Hepatocyte (in vitro differentiated cells): ENCODE measurements at regions not wholly inside any gene's neighbourhood (a gene's known extent, or its start where the extent isn't known, plus 50 kb on each side); places are given as distances from the start of the nearest gene placed in this dataset.

Experiments
- DNase-seq: peaks from one replicate; pipeline ENCODE4 v3.0.0-alpha.2; 2016; ENCODE audit warnings: low spot score
- H2AFZ ChIP-seq: fragments of 200-600 bp; sonication (generic); 2 replicates; pipeline ENCODE4 v1.6.0; 2016; ENCODE audit warnings: antibody characterized with exemption, mild to moderate bottlenecking
- H3K27ac ChIP-seq: fragments of 200-600 bp; sonication (generic); 2 replicates; pipeline ENCODE4 v1.5.1; 2016; ENCODE audit warnings: mild to moderate bottlenecking
- H3K27me3 ChIP-seq: fragments of 200-600 bp; sonication (generic); 2 replicates; pipeline ENCODE4 v1.6.1; 2016
- H3K36me3 ChIP-seq: fragments of 200-600 bp; sonication (generic); replicated peaks from 2 replicates; pipeline ENCODE4 v1.5.1; 2016; ENCODE audit warnings: low read depth; ENCODE audit not compliant: insufficient read depth
- H3K4me1 ChIP-seq: fragments of 200-600 bp; sonication (generic); 2 replicates; pipeline ENCODE4 v1.5.1; 2016; ENCODE audit warnings: mild to moderate bottlenecking, moderate library complexity; ENCODE audit not compliant: insufficient read depth
- H3K4me2 ChIP-seq: fragments of 200-600 bp; sonication (generic); 2 replicates; pipeline ENCODE4 v1.6.0; 2016
- H3K4me3 ChIP-seq: fragments of 200-600 bp; sonication (generic); 2 replicates; pipeline ENCODE4 v1.5.1; 2016; ENCODE audit warnings: mild to moderate bottlenecking
- H3K79me2 ChIP-seq: fragments of 200-600 bp; sonication (generic); 2 replicates; pipeline ENCODE4 v1.6.0; 2017; ENCODE audit warnings: mild to moderate bottlenecking
- H3K9me2 ChIP-seq: fragments of 200-600 bp; sonication (generic); replicated peaks from 2 replicates; pipeline ENCODE4 v1.6.0; 2017; ENCODE audit warnings: mild to moderate bottlenecking; ENCODE audit not compliant: insufficient read depth
- H3K9me3 ChIP-seq: fragments of 200-600 bp; sonication (generic); 2 replicates; pipeline ENCODE4 v1.5.1; 2016; ENCODE audit warnings: low read depth, mild to moderate bottlenecking
- H4K20me1 ChIP-seq: fragments of 200-600 bp; sonication (generic); 2 replicates; pipeline ENCODE4 v1.6.0; 2016; ENCODE audit warnings: mild to moderate bottlenecking; ENCODE audit not compliant: insufficient read depth, poor library complexity, severe bottlenecking
- CTCF ChIP-seq: fragments of 200-600 bp; sonication (generic); IDR thresholded peaks from 2 replicates; pipeline ENCODE4 v1.5.1; 2016; ENCODE audit warnings: antibody characterized with exemption, mild to moderate bottlenecking; ENCODE audit not compliant: poor library complexity
- EZH2 ChIP-seq: fragments of 200-600 bp; sonication (generic); IDR thresholded peaks from 2 replicates; pipeline ENCODE4 v1.6.1; 2016; ENCODE audit warnings: antibody characterized with exemption, mild to moderate bottlenecking, borderline replicate concordance
- EZH2phosphoT487 ChIP-seq: fragments of 200-600 bp; sonication (generic); IDR thresholded peaks from one replicate; pipeline ENCODE4 v1.6.1; 2018; ENCODE audit warnings: antibody characterized with exemption, mild to moderate bottlenecking, low read depth, moderate library complexity; ENCODE audit not compliant: unreplicated experiment, severe bottlenecking
- WGBS: methylation state at CpG from one replicate; pipeline ENCODE4 v1.1.6; 2016; ENCODE audit warnings: low lambda C conversion rate; ENCODE audit errors: missing lambda C conversion rate; 5-methylcytosine and 5-hydroxymethylcytosine counted together

GRCh38 chr5:82798676-82799075 lies 278.5 kb downstream of the TMEM167A start:
- Histone ChIP-seq H2AFZ (no peak overlapping the region), H3K4me2 (no peak overlapping the region), H3K9me2 (no peaks in the 10 kb centered on the region), H3K4me3 (no peak overlapping the region), H3K4me1 (no peaks in the 10 kb centered on the region), H3K36me3 (no peaks in the 10 kb centered on the region), H3K9me3 (no peaks in the 10 kb centered on the region), H3K79me2 (no peaks in the 10 kb centered on the region), H3K27ac (no peak overlapping the region), H4K20me1 (no peaks in the 10 kb centered on the region), H3K27me3 (no peaks in the 10 kb centered on the region)
- TF ChIP-seq EZH2 (no peak), EZH2phosphoT487 (no peak), CTCF (no peak)
- 59% methylated on average over 2 of the region's 2 CpGs for WGBS
- no peak for DNase-seq

- Histone ChIP-seq H3K4me2 (no peak overlapping the region), H2AFZ (no peak overlapping the region), H3K9me2 (no peaks in the 10 kb centered on the region), H3K27ac (no peak overlapping the region), H3K27me3 (no peaks in the 10 kb centered on the region), H3K9me3 (no peaks in the 10 kb centered on the region), H3K4me1 (no peaks in the 10 kb centered on the region), H3K36me3 (no peaks in the 10 kb centered on the region), H4K20me1 (no peaks in the 10 kb centered on the region), H3K4me3 (no peak overlapping the region), H3K79me2 (no peaks in the 10 kb centered on the region)
- WGBS, result 52% methylated on average over 5 of the region's 5 CpGs
- TF ChIP-seq CTCF, result no peak
- TF ChIP-seq EZH2, result no peak
- no peak for TF ChIP-seq EZH2phosphoT487
- no peak for DNase-seq
These were observed 280.4 kb downstream of the TMEM167A start for GRCh38 chr5:82796643-82797416.

- 95% methylated on average over 2 of the region's 2 CpGs for WGBS
- H2AFZ ChIP-seq, result no peak overlapping the region
These were observed 282.3 kb downstream of the TMEM167A start for GRCh38 chr5:82794876-82795275.

More at GRCh38 chr5:82794876-82795275, 282.3 kb downstream of the TMEM167A start:
- Histone ChIP-seq H3K9me2 (no peaks in the 10 kb centered on the region), H3K27ac (no peak overlapping the region), H3K79me2 (no peaks in the 10 kb centered on the region), H4K20me1 (no peaks in the 10 kb centered on the region), H3K4me3 (no peak overlapping the region), H3K36me3 (no peaks in the 10 kb centered on the region), H3K9me3 (no peaks in the 10 kb centered on the region), H3K27me3 (no peaks in the 10 kb centered on the region), H3K4me1 (no peaks in the 10 kb centered on the region), H3K4me2 (no peak overlapping the region)
- DNase-seq, result no peak
- no peak for TF ChIP-seq EZH2phosphoT487
- no peak for TF ChIP-seq EZH2
- no peak for TF ChIP-seq CTCF
